H1 (cell line): ENCODE measurements at regions not wholly inside any gene's neighbourhood (a gene's known extent, or its start where the extent isn't known, plus 50 kb on each side); places are given as distances from the start of the nearest gene placed in this dataset.

Experiments used
- CTCF ChIA-PET: fragments of 300-600 bp; sonication (Branson Sonifier 250); formaldehyde crosslinking; loops from one replicate; lab custom pipeline; 2021; ENCODE audit not compliant: partially characterized antibody; lab: Charles Lee
- POLR2A ChIA-PET: fragments of 300-600 bp; sonication (Branson Sonifier 250); formaldehyde crosslinking; loops from one replicate; lab custom pipeline; 2021; ENCODE audit warnings: inconsistent platforms; ENCODE audit not compliant: partially characterized antibody; lab: Charles Lee
- DNase-seq, 2 experiments: peaks; one replicate each; pipeline versions ENCODE4 v3.0.0 to v3.0.0-alpha.2; 2010 to 2022; ENCODE audit warnings: low spot score in 2 of 2, low read depth in 1 of 2, mixed read lengths in 1 of 2
- FAIRE-seq: peaks from 2 replicates; lab custom pipeline; 2011; peaks lifted over from hg19 to GRCh38; lab: Jason Lieb, UNC
- H2AFZ ChIP-seq: 2 replicates; pipeline ENCODE4 v1.8.1; 2012; ENCODE audit warnings: low read length, inconsistent platforms
- H2AK5ac ChIP-seq: 2 replicates; pipeline ENCODE4 v1.6.1; 2013; ENCODE audit warnings: low read depth, low read length
- H2BK120ac ChIP-seq: replicated peaks from 2 replicates; pipeline ENCODE3; 2013; ENCODE audit warnings: low read depth, low read length, inconsistent platforms
- H2BK12ac ChIP-seq: 2 replicates; pipeline ENCODE4 v1.6.1; 2013; ENCODE audit warnings: low read depth, low read length
- H2BK15ac ChIP-seq: 2 replicates; pipeline ENCODE4 v1.6.1; 2013; ENCODE audit warnings: low read length
- H2BK20ac ChIP-seq: 2 replicates; pipeline ENCODE4 v1.6.1; 2013; ENCODE audit warnings: low read length
- H2BK5ac ChIP-seq: 2 replicates; pipeline ENCODE4 v1.6.1; 2013; ENCODE audit warnings: low read depth, low read length
- H3K14ac ChIP-seq: 2 replicates; pipeline ENCODE4 v1.6.1; 2013; ENCODE audit warnings: inconsistent platforms; ENCODE audit not compliant: insufficient read length
- H3K18ac ChIP-seq: 2 replicates; pipeline ENCODE4 v1.6.1; 2013; ENCODE audit warnings: low read length; ENCODE audit errors: extremely low read depth
- H3K23ac ChIP-seq: 2 replicates; pipeline ENCODE4 v1.6.1; 2013; ENCODE audit warnings: inconsistent platforms; ENCODE audit not compliant: insufficient read length
- H3K23me2 ChIP-seq: 2 replicates; pipeline ENCODE4 v1.6.1; 2013; ENCODE audit warnings: low read depth, low read length
- H3K27ac ChIP-seq: 2 replicates; pipeline ENCODE4 v1.6.1; 2011; ENCODE audit warnings: low read depth, low read length, inconsistent platforms
- H3K27me3 ChIP-seq, 4 experiments: replicated peaks in 1 of 4; 1 replicate in 1 of 4; 2 replicates in 3 of 4; pipeline versions ENCODE4 v1.6.1 to v1.8.1; 2011 to 2013; ENCODE audit warnings: low read length in 3 of 4, mild to moderate bottlenecking in 3 of 4, inconsistent platforms in 2 of 4, mixed read lengths in 2 of 4, moderate library complexity in 1 of 4; ENCODE audit not compliant: control insufficient read depth in 3 of 4, insufficient read depth in 3 of 4; ENCODE audit errors: extremely low read depth in 1 of 4
- H3K36me3 ChIP-seq, 4 experiments: 2 replicates each; pipeline versions ENCODE4 v1.6.1 to v1.8.1; 2011 to 2013; ENCODE audit warnings: mild to moderate bottlenecking in 4 of 4, low read length in 3 of 4, moderate library complexity in 2 of 4, control low read depth in 1 of 4, inconsistent platforms in 1 of 4; ENCODE audit not compliant: insufficient read depth in 4 of 4, control insufficient read depth in 2 of 4
- H3K4ac ChIP-seq: replicated peaks from 2 replicates; pipeline ENCODE3; 2013; ENCODE audit warnings: low read length, low read depth, mixed read lengths, inconsistent platforms; ENCODE audit not compliant: insufficient read length
- H3K4me1 ChIP-seq, 4 experiments: replicated peaks in 1 of 4; 1 replicate in 1 of 4; 2 replicates in 3 of 4; pipeline versions ENCODE4 v1.6.1 to v1.8.1; 2011 to 2013; ENCODE audit warnings: low read length in 3 of 4, inconsistent platforms in 2 of 4, mixed read lengths in 1 of 4; ENCODE audit not compliant: insufficient read depth in 4 of 4, control insufficient read depth in 3 of 4
- H3K4me2 ChIP-seq, 2 experiments: 2 replicates each; pipeline versions ENCODE4 v1.6.1 to v1.8.1; 2011 to 2013; ENCODE audit warnings: low read depth in 2 of 2, low read length in 2 of 2, control low read depth in 1 of 2, inconsistent platforms in 1 of 2, mild to moderate bottlenecking in 1 of 2; ENCODE audit not compliant: insufficient read depth in 1 of 2
- H3K4me3 ChIP-seq, 4 experiments: fragments of 200-600, 300-600 bp in 1 of 4; sonication (generic), shearing (Covaris generic), sonication (Bioruptor Twin) in 1 of 4; 2 replicates each; pipeline versions ENCODE4 v1.5.1 to v1.8.1; 2011 to 2016; ENCODE audit warnings: low read length in 4 of 4, low read depth in 3 of 4, control low read depth in 2 of 4, inconsistent platforms in 2 of 4, mild to moderate bottlenecking in 2 of 4, mixed read lengths in 1 of 4, moderate library complexity in 1 of 4; ENCODE audit not compliant: insufficient read depth in 2 of 4; ENCODE audit errors: extremely low read depth in 1 of 4
- H3K56ac ChIP-seq: replicated peaks from 2 replicates; pipeline ENCODE3; 2013; ENCODE audit warnings: low read depth, mild to moderate bottlenecking, mixed read lengths, low read length, inconsistent platforms; ENCODE audit not compliant: insufficient read length
- H3K79me1 ChIP-seq: 2 replicates; pipeline ENCODE4 v1.6.1; 2013; ENCODE audit warnings: low read depth, low read length, control low read depth
- H3K79me2 ChIP-seq, 2 experiments: 2 replicates each; pipeline versions ENCODE4 v1.6.1 to v1.8.1; 2012 to 2013; ENCODE audit warnings: low read length in 2 of 2, mild to moderate bottlenecking in 2 of 2, inconsistent platforms in 1 of 2; ENCODE audit not compliant: insufficient read depth in 2 of 2, control insufficient read depth in 1 of 2
- H3K9ac ChIP-seq, 4 experiments: replicated peaks in 1 of 4; 1 replicate in 1 of 4; 2 replicates in 3 of 4; pipeline versions ENCODE4 v1.6.1 to v1.8.1; 2011 to 2013; ENCODE audit warnings: low read depth in 3 of 4, low read length in 3 of 4, control low read depth in 2 of 4, mild to moderate bottlenecking in 2 of 4, moderate library complexity in 2 of 4, inconsistent platforms in 1 of 4; ENCODE audit errors: extremely low read depth in 1 of 4
- H3K9me3 ChIP-seq, 2 experiments: 2 replicates each; pipeline versions ENCODE4 v1.6.1 to v1.8.1; 2012 to 2013; ENCODE audit warnings: mild to moderate bottlenecking in 2 of 2, moderate library complexity in 2 of 2, control low read depth in 1 of 2, inconsistent platforms in 1 of 2, low read depth in 1 of 2, low read length in 1 of 2, mixed read lengths in 1 of 2; ENCODE audit not compliant: insufficient read depth in 2 of 2
- H4K20me1 ChIP-seq, 2 experiments: replicated peaks in 1 of 2; 2 replicates each; pipeline versions ENCODE3 to v1.8.1; 2011 to 2013; ENCODE audit warnings: inconsistent platforms in 2 of 2, low read length in 2 of 2, mild to moderate bottlenecking in 1 of 2; ENCODE audit not compliant: insufficient read depth in 2 of 2, control insufficient read depth in 1 of 2
- H4K5ac ChIP-seq: 2 replicates; pipeline ENCODE4 v1.6.1; 2013; ENCODE audit warnings: low read length, low read depth, mixed read lengths, inconsistent platforms; ENCODE audit not compliant: insufficient read length
- H4K8ac ChIP-seq: 2 replicates; pipeline ENCODE4 v1.8.0; 2013; ENCODE audit warnings: mild to moderate bottlenecking, moderate library complexity, low read length, inconsistent platforms; ENCODE audit not compliant: insufficient read depth; ENCODE audit errors: extremely low read depth
- H4K91ac ChIP-seq: replicated peaks from 2 replicates; pipeline ENCODE3; 2013; ENCODE audit warnings: low read length, mixed read lengths, inconsistent platforms; ENCODE audit not compliant: insufficient read length
- CBX5 ChIP-seq: fragments of 300-800, 300-1000 bp; sonication (generic); IDR thresholded peaks from 2 replicates; pipeline ENCODE4 v1.7.1; 2016; ENCODE audit warnings: antibody characterized with exemption, low read length, low read depth
- CREB1 ChIP-seq: IDR thresholded peaks from 2 replicates; pipeline ENCODE4 v1.6.1; 2012; ENCODE audit warnings: inconsistent platforms
- CTBP2 ChIP-seq: IDR thresholded peaks from 2 replicates; pipeline ENCODE4 v1.7.0; 2011; ENCODE audit warnings: borderline replicate concordance, mild to moderate bottlenecking, moderate library complexity, mixed read lengths, low read length; ENCODE audit not compliant: insufficient read depth, insufficient read length
- GTF2F1 ChIP-seq: IDR thresholded peaks from 2 replicates; pipeline ENCODE4 v1.6.1; 2012; ENCODE audit warnings: low read depth, low read length, improper control_type of control experiment, borderline replicate concordance
- HDAC6 ChIP-seq: IDR thresholded peaks from one replicate; pipeline ENCODE4 v1.7.1; 2012; ENCODE audit warnings: low read depth, mild to moderate bottlenecking, inconsistent platforms, low read length, moderate library complexity
- KDM5A ChIP-seq: fragments of 200-600 bp; IDR thresholded peaks from 2 replicates; pipeline ENCODE4 v1.7.1; 2012; ENCODE audit warnings: mild to moderate bottlenecking, low read length, inconsistent platforms, mixed read lengths
- MAFK ChIP-seq: IDR thresholded peaks from 2 replicates; pipeline ENCODE4 v1.6.1; 2012; ENCODE audit warnings: low read depth, mild to moderate bottlenecking, improper control_type of control experiment, low read length
- SIRT6 ChIP-seq: IDR thresholded peaks from one replicate; pipeline ENCODE4 v1.7.1; 2012; ENCODE audit warnings: low read length, inconsistent platforms
- SP1 ChIP-seq: IDR thresholded peaks from 2 replicates; pipeline ENCODE4 v1.6.1; 2011; ENCODE audit warnings: low read depth, low read length
- TCF12 ChIP-seq: IDR thresholded peaks from 2 replicates; pipeline ENCODE4 v1.6.1; 2011; ENCODE audit warnings: low read depth, mild to moderate bottlenecking, low read length
- WGBS, 2 experiments: shearing (Covaris generic) in 1 of 2; methylation state at CpG; one replicate each; pipeline versions ENCODE4 v1.1.6 to v1.1.7; 2013 to 2015; ENCODE audit warnings: low lambda C conversion rate in 2 of 2, mixed read lengths in 2 of 2, inconsistent platforms in 1 of 2, low coverage in 1 of 2, missing lambda C conversion rate in 1 of 2; ENCODE audit not compliant: insufficient replicate concordance in 2 of 2, insufficient coverage in 1 of 2, insufficient read length in 1 of 2; ENCODE audit errors: extremely low coverage in 1 of 2, missing lambda C conversion rate in 1 of 2; 5-methylcytosine and 5-hydroxymethylcytosine counted together
- TF ChIP-seq, protein P1 (sequence below), 3 experiments: IDR thresholded peaks; 1 replicate in 2 of 3; 2 replicates in 1 of 3; pipeline versions ENCODE4 v1.5.1 to v1.6.1; 2011; ENCODE audit warnings: low read length in 3 of 3, mild to moderate bottlenecking in 3 of 3, inconsistent platforms in 2 of 3, low read depth in 1 of 3, moderate library complexity in 1 of 3; ENCODE audit not compliant: insufficient read depth in 1 of 3; ENCODE audit errors: control extremely low read depth in 1 of 3

DNA sequence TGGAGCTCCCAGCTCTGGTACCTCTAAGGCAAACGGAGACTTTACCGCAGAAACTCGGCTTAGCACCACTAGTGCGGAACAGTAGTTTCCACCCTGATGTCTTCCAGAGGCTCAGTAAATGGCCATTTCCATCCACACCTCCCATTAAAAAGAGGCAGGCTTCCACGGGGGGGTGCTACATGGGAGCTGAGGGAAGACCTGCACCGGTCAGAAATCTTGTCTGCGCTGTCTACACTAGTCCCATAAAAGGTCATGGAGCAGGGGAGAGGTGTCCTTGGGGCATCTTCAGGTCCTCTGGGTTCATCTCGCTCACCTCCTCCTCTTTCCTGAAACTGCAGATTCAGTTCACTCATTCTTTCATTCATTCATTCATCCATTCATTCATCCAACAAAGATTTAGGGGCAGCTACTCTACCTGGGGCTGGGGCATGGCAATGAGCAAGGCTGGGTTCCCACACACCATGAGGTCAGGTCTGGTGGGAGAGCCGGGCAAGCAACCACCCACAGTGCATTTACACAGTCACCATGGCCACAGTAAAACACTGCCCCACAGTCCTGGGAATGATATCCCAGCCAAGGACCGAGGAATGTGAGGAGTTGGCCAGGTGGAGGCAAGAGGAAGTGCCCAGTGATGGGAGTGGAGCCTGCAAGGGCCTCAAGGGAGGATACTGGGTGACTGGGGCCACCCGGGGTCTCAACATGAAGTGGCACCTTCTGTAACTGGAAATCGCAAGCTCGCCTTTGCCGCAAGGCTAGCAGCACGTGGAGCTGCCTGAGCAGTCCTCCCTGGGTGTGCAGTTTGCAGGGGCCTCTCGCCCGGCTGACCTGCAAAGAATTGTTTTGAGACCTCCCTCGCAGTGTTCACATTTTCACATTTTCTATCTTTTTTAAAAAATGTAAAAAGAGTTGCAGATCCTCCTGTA, 180.2 kb upstream of the RAB6C start:
- FAIRE-seq (no peak), DNase-seq (no peak)
- Histone ChIP-seq H4K5ac (no peak overlapping the region), H2BK120ac (no peak overlapping the region), H3K23ac (no peak overlapping the region), H3K4me3 (no peak overlapping the region), H3K4me2 (no peak overlapping the region), H4K20me1 (no peaks in the 10 kb centered on the region), H3K27me3 (no peaks in the 10 kb centered on the region), H3K4me1 (peaks cover 0 to 10% (median 4%) of the 10 kb centered on the region in 4 experiments; a peak in 3 of 7 replicates), H3K23me2 (no peaks in the 10 kb centered on the region), H2BK20ac (peak overlapping the region; percentile 34; the same call in 1 of the 2 replicates), H3K14ac (no peak overlapping the region), H3K79me2 (no peaks in the 10 kb centered on the region), H3K56ac (no peak overlapping the region), H3K36me3 (no peaks in the 10 kb centered on the region), H2BK15ac (no peak overlapping the region), H3K18ac (no peak overlapping the region), H3K4ac (no peak overlapping the region), H3K9ac (no peak overlapping the region), H2BK5ac (no peak overlapping the region), H3K27ac (no peak overlapping the region), H4K8ac (no peak overlapping the region), H3K9me3 (no peaks in the 10 kb centered on the region), H2AK5ac (no peak overlapping the region), H4K91ac (no peak overlapping the region), H2BK12ac (no peak overlapping the region), H3K79me1 (no peaks in the 10 kb centered on the region), H2AFZ (no peak overlapping the region)
- ChIA-PET POLR2A (no interaction called here), CTCF (interaction anchor here (0.9 to 1.0 kb wide), 2 partner anchors 20 to 83 kb away, joined by 3 read pairs; no protein-coding TSS in a partner anchor)
- 87% methylated on average over 17 of the region's 18 CpGs; no CpG with 5 or more reads in 1 of the 2 experiments for WGBS, 2 experiments
- TF ChIP-seq, protein P1, sequence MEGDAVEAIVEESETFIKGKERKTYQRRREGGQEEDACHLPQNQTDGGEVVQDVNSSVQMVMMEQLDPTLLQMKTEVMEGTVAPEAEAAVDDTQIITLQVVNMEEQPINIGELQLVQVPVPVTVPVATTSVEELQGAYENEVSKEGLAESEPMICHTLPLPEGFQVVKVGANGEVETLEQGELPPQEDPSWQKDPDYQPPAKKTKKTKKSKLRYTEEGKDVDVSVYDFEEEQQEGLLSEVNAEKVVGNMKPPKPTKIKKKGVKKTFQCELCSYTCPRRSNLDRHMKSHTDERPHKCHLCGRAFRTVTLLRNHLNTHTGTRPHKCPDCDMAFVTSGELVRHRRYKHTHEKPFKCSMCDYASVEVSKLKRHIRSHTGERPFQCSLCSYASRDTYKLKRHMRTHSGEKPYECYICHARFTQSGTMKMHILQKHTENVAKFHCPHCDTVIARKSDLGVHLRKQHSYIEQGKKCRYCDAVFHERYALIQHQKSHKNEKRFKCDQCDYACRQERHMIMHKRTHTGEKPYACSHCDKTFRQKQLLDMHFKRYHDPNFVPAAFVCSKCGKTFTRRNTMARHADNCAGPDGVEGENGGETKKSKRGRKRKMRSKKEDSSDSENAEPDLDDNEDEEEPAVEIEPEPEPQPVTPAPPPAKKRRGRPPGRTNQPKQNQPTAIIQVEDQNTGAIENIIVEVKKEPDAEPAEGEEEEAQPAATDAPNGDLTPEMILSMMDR (IDR thresholded peaks at IDR 0.05; ENCODE audit: control extremely low read depth in 1 of 3, insufficient read depth in 1 of 3, low read depth in 1 of 3, low read length in 3 of 3): no peak
- TF ChIP-seq GTF2F1: no peak
- TF ChIP-seq TCF12: no peak
- no peak for TF ChIP-seq SIRT6
- TF ChIP-seq HDAC6: no peak
- no peak for TF ChIP-seq SP1
- TF ChIP-seq CTBP2: no peak
- TF ChIP-seq KDM5A: no peak
- TF ChIP-seq CBX5: no peak
- TF ChIP-seq CREB1: no peak
- no peak for TF ChIP-seq MAFK
